ENCODE measurements at regions not wholly inside any gene's neighbourhood (a gene's known extent, or its start where the extent isn't known, plus 50 kb on each side); places are given as distances from the start of the nearest gene placed in this dataset.

GRCh38 chr16:85205747-85206471 lies 93.6 kb upstream of the CIBAR2 start:
- DNase-seq (ENCODE audit: extremely low read depth, insufficient read length) = no peak
- no peak overlapping the region for H3K4me3 ChIP-seq (replicated peaks; ENCODE audit: low read depth, low read length)
- TF ChIP-seq CTCF (IDR thresholded peaks at IDR 0.05; ENCODE audit: insufficient read depth, low read length, poor library complexity, severe bottlenecking) = no peak
- H3K36me3 ChIP-seq (ENCODE audit: control insufficient read depth, insufficient read depth, low read length) = no peaks in the 10 kb centered on the region
- H3K27me3 ChIP-seq (replicated peaks; ENCODE audit: control insufficient read depth, insufficient read depth, low read length) = no peaks in the 10 kb centered on the region

- Histone ChIP-seq H3K4me3 (replicated peaks; ENCODE audit: low read depth, low read length) (no peak overlapping the region), H3K36me3 (ENCODE audit: control insufficient read depth, insufficient read depth, low read length) (no peaks in the 10 kb centered on the region), H3K27me3 (replicated peaks; ENCODE audit: control insufficient read depth, insufficient read depth, low read length) (no peaks in the 10 kb centered on the region)
- no peak for DNase-seq (ENCODE audit: extremely low read depth, insufficient read length)
- TF ChIP-seq CTCF (IDR thresholded peaks at IDR 0.05; ENCODE audit: insufficient read depth, low read length, poor library complexity, severe bottlenecking) = no peak
Observed at GRCh38 chr16:85206472-85207356, 94.4 kb upstream of the CIBAR2 start.

GRCh38 chr16:85207357-85207921 lies 95.2 kb upstream of the CIBAR2 start:
- no peaks in the 10 kb centered on the region for H3K27me3 ChIP-seq (replicated peaks; ENCODE audit: control insufficient read depth, insufficient read depth, low read length)
- no peak for DNase-seq (ENCODE audit: extremely low read depth, insufficient read length)
- no peaks in the 10 kb centered on the region for H3K36me3 ChIP-seq (ENCODE audit: control insufficient read depth, insufficient read depth, low read length)
- no peak overlapping the region for H3K4me3 ChIP-seq (replicated peaks; ENCODE audit: low read depth, low read length)
- TF ChIP-seq CTCF (IDR thresholded peaks at IDR 0.05; ENCODE audit: insufficient read depth, low read length, poor library complexity, severe bottlenecking) = no peak

GRCh38 chr16:85208181-85208580 lies 95.9 kb upstream of the CIBAR2 start:
- Histone ChIP-seq H3K4me3 (replicated peaks; ENCODE audit: low read depth, low read length) (no peak overlapping the region), H3K27me3 (replicated peaks; ENCODE audit: control insufficient read depth, insufficient read depth, low read length) (no peaks in the 10 kb centered on the region), H3K36me3 (ENCODE audit: control insufficient read depth, insufficient read depth, low read length) (no peaks in the 10 kb centered on the region)
- no peak for DNase-seq (ENCODE audit: extremely low read depth, insufficient read length)
- no peak for TF ChIP-seq CTCF (IDR thresholded peaks at IDR 0.05; ENCODE audit: insufficient read depth, low read length, poor library complexity, severe bottlenecking)

- no peak for DNase-seq (ENCODE audit: extremely low read depth, insufficient read length)
- H3K36me3 ChIP-seq (ENCODE audit: control insufficient read depth, insufficient read depth, low read length) = no peaks in the 10 kb centered on the region
- no peak for TF ChIP-seq CTCF (IDR thresholded peaks at IDR 0.05; ENCODE audit: insufficient read depth, low read length, poor library complexity, severe bottlenecking)
- H3K4me3 ChIP-seq (replicated peaks; ENCODE audit: low read depth, low read length) = no peak overlapping the region
- H3K27me3 ChIP-seq (replicated peaks; ENCODE audit: control insufficient read depth, insufficient read depth, low read length) = no peaks in the 10 kb centered on the region
Observed at GRCh38 chr16:85208643-85209520, 96.6 kb upstream of the CIBAR2 start.
